ENCODE measurements at regions not wholly inside any gene's neighbourhood (a gene's known extent, or its start where the extent isn't known, plus 50 kb on each side); places are given as distances from the start of the nearest gene placed in this dataset.

DNA sequence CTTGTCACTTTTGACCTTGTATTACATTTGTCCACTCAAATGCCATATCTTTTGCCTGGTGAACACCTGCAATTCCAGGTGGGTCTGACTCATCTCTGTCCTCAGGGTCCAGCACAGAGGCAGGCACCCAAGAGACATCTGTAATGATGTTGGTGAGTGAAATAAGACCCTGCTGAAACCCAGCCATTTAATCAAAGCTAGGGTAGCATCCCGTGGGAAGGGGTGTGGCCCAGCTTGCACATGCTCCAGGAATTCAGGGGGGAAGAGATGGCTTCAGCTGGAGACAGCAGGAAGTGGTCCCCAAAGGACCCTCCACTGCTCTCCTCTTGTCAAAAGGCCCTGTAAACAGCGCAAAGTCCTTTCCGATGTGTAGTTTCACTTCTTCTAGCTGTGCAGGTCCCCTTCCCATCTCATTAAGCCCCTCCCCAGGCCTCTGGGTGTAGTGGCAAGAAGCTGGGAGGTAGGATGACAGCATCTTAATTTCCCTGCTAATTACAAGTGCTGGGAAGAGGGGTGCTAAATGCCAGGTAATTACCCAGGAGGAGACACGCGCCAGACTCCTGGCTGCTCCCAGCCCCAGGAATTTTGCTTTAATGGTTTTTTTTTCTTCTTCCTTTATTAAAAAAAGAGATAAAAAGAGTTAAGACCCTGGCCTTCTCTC lies 54.4 kb upstream of the TRABD2B start:
- TF ChIP-seq EZH2 (IDR thresholded peaks at IDR 0.05) (no peak), FOXP2 (optimal IDR thresholded peaks at IDR 0.05; ENCODE audit: control extremely low read depth, extremely low read length, insufficient read depth) (no peak), POLR2AphosphoS5 (IDR thresholded peaks at IDR 0.05; ENCODE audit: borderline replicate concordance, low read depth, low read length) (no peak)
- DNase-seq (ENCODE audit: low read depth, low spot score): no peak
- Histone ChIP-seq H3K4me3 (no peak overlapping the region), H3K9me3 (ENCODE audit: low read depth, low read length) (no peaks in the 10 kb centered on the region), H3K9ac (ENCODE audit: insufficient read length) (no peak overlapping the region), H3K36me3 (ENCODE audit: insufficient read depth, low read length) (no peaks in the 10 kb centered on the region), H3K27ac (no peak overlapping the region)

GRCh38 chr1:48049823-48050535 lies 52.8 kb upstream of the TRABD2B start:
- Histone ChIP-seq H3K4me3 (no peak overlapping the region), H3K27ac (no peak overlapping the region), H3K9me3 (ENCODE audit: low read depth, low read length) (no peaks in the 10 kb centered on the region), H3K36me3 (ENCODE audit: insufficient read depth, low read length) (no peaks in the 10 kb centered on the region), H3K9ac (ENCODE audit: insufficient read length) (no peak overlapping the region)
- no peak for TF ChIP-seq EZH2 (IDR thresholded peaks at IDR 0.05)
- TF ChIP-seq FOXP2 (optimal IDR thresholded peaks at IDR 0.05; ENCODE audit: control extremely low read depth, extremely low read length, insufficient read depth): no peak
- no peak for TF ChIP-seq POLR2AphosphoS5 (IDR thresholded peaks at IDR 0.05; ENCODE audit: borderline replicate concordance, low read depth, low read length)
- no peak for DNase-seq (ENCODE audit: low read depth, low spot score)

DNA sequence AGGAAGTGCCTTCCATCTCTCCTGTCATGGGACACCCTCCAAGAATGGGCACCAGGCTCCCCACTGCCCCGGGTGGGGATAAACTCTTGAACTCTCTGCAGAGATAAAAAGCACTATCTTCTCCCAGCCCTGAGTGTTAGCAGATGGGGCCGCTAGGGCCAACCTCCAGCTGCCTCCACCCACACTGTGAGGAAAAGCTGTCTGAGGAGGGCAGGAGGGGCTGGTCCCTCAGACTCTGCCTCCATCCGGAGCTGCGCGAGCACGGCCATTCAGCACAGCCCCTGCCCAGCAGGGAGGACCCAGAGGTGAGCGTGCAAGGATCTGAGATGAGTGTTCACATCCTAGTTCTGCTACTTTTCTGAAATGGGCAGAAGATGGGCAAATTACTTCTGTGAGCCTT lies 51.8 kb upstream of the TRABD2B start:
- Histone ChIP-seq H3K27ac (no peak overlapping the region), H3K36me3 (ENCODE audit: insufficient read depth, low read length) (no peaks in the 10 kb centered on the region), H3K9me3 (ENCODE audit: low read depth, low read length) (no peaks in the 10 kb centered on the region), H3K4me3 (no peak overlapping the region), H3K9ac (ENCODE audit: insufficient read length) (no peak overlapping the region)
- no peak for DNase-seq (ENCODE audit: low read depth, low spot score)
- TF ChIP-seq FOXP2 (optimal IDR thresholded peaks at IDR 0.05; ENCODE audit: control extremely low read depth, extremely low read length, insufficient read depth): no peak
- TF ChIP-seq POLR2AphosphoS5 (IDR thresholded peaks at IDR 0.05; ENCODE audit: borderline replicate concordance, low read depth, low read length): no peak
- TF ChIP-seq EZH2 (IDR thresholded peaks at IDR 0.05): no peak

DNA sequence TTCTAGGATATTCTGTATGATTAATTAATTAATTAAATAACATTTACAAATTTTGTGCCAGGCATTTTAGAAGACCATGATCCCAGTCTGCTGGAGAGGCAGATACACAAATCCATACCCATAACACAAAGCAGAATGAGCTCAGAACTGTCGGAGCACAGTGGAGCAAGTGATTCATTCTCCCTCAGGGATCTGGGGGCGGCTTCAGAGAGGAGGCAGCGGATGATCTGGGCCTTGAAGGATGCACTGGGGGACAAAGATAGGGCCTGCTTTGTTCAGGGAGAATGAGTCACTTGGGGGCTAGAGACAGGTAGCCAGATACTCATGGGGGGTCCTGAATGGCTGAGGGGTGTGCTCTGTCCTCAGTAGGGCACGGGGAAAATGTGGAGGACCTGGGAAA lies 50.9 kb upstream of the TRABD2B start:
- Histone ChIP-seq H3K36me3 (ENCODE audit: insufficient read depth, low read length) (no peaks in the 10 kb centered on the region), H3K4me3 (no peak overlapping the region), H3K27ac (no peak overlapping the region), H3K9ac (ENCODE audit: insufficient read length) (no peak overlapping the region), H3K9me3 (ENCODE audit: low read depth, low read length) (no peaks in the 10 kb centered on the region)
- DNase-seq (ENCODE audit: low read depth, low spot score): no peak
- no peak for TF ChIP-seq EZH2 (IDR thresholded peaks at IDR 0.05)
- no peak for TF ChIP-seq POLR2AphosphoS5 (IDR thresholded peaks at IDR 0.05; ENCODE audit: borderline replicate concordance, low read depth, low read length)
- TF ChIP-seq FOXP2 (optimal IDR thresholded peaks at IDR 0.05; ENCODE audit: control extremely low read depth, extremely low read length, insufficient read depth): no peak

DNA sequence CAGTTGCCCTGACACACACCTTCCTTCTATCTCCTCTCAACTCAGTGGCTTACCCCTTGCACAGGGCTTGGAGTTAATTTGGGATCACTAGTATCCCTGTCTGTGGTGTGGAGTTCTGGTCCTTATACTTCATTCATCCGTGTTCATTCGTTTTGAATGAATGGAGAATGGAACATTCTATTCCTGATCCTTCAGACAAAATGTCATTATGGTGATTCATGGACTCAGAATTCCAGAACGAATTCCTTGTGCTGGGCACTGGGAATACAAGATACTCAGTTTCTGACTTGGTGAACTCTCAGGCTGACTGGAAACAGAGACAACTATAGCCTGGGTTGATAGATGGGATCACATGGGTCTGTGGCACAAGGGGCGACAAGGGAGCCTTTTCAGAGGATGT lies 49.9 kb upstream of the TRABD2B start:
- H3K9ac ChIP-seq (ENCODE audit: insufficient read length): no peak overlapping the region
- no peak overlapping the region for H3K4me3 ChIP-seq
- no peak overlapping the region for H3K27ac ChIP-seq
- H3K9me3 ChIP-seq (ENCODE audit: low read depth, low read length): no peaks in the 10 kb centered on the region
- no peak for DNase-seq (ENCODE audit: low read depth, low spot score)
- no peak for TF ChIP-seq POLR2AphosphoS5 (IDR thresholded peaks at IDR 0.05; ENCODE audit: borderline replicate concordance, low read depth, low read length)
- no peaks in the 10 kb centered on the region for H3K36me3 ChIP-seq (ENCODE audit: insufficient read depth, low read length)

Data from SK-N-MC (cell line).